ENCODE measurements at regions not wholly inside any gene's neighbourhood (a gene's known extent, or its start where the extent isn't known, plus 50 kb on each side); places are given as distances from the start of the nearest gene placed in this dataset.

- Mint-ChIP-seq H3K36me3 (ENCODE audit: unreplicated experiment) (no peaks in the 10 kb centered on the region), H3K4me3 (ENCODE audit: unreplicated experiment) (no peak overlapping the region), H3K27me3 (ENCODE audit: unreplicated experiment) (no peaks in the 10 kb centered on the region), H3K4me1 (ENCODE audit: unreplicated experiment) (no peaks in the 10 kb centered on the region), H3K9me3 (ENCODE audit: unreplicated experiment) (no peaks in the 10 kb centered on the region), H3K27ac (ENCODE audit: unreplicated experiment) (no peak overlapping the region)
- TF ChIP-seq CTCF (IDR thresholded peaks at IDR 0.05) = no peak
- no peak for DNase-seq (ENCODE audit: extremely low spot score, unreplicated experiment)
These were observed 227.4 kb downstream of the ALX1 start for GRCh38 chr12:85507456-85507855.

- Mint-ChIP-seq H3K36me3 (ENCODE audit: unreplicated experiment) (no peaks in the 10 kb centered on the region), H3K27me3 (ENCODE audit: unreplicated experiment) (peaks cover under 1% of the 10 kb centered on the region), H3K4me3 (ENCODE audit: unreplicated experiment) (no peak overlapping the region), H3K27ac (ENCODE audit: unreplicated experiment) (no peak overlapping the region), H3K9me3 (ENCODE audit: unreplicated experiment) (no peaks in the 10 kb centered on the region), H3K4me1 (ENCODE audit: unreplicated experiment) (no peaks in the 10 kb centered on the region)
- DNase-seq (ENCODE audit: extremely low spot score, unreplicated experiment) = no peak
- TF ChIP-seq CTCF (IDR thresholded peaks at IDR 0.05) = no peak
These were observed 229.2 kb downstream of the ALX1 start for GRCh38 chr12:85509081-85509856.

GRCh38 chr12:85509857-85510256 lies 229.8 kb downstream of the ALX1 start:
- Mint-ChIP-seq H3K4me3 (ENCODE audit: unreplicated experiment) (no peak overlapping the region), H3K4me1 (ENCODE audit: unreplicated experiment) (no peaks in the 10 kb centered on the region), H3K36me3 (ENCODE audit: unreplicated experiment) (no peaks in the 10 kb centered on the region), H3K9me3 (ENCODE audit: unreplicated experiment) (no peaks in the 10 kb centered on the region), H3K27ac (ENCODE audit: unreplicated experiment) (no peak overlapping the region), H3K27me3 (ENCODE audit: unreplicated experiment) (peaks cover 4% of the 10 kb centered on the region)
- TF ChIP-seq CTCF (IDR thresholded peaks at IDR 0.05) = no peak
- no peak for DNase-seq (ENCODE audit: extremely low spot score, unreplicated experiment)

DNA sequence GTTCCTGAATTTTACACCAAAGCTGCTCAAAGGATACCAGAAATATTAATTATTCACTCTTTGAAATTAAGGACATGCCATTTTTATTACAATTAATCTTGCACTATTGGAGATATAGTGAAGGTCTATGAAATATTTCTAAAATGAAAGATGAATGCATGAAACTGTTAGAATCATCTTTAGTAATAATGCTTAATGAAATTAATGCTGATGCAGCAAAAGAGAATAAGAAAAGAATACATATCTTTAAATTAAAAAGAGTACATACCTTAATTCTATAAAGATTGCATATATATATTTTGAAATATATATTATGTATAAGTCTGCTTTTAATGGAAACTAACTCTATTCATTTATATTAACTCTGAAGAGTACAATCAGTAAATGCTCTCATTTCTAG lies 236.0 kb downstream of the ALX1 start:
- Mint-ChIP-seq H3K9me3 (ENCODE audit: unreplicated experiment) (no peaks in the 10 kb centered on the region), H3K4me1 (ENCODE audit: unreplicated experiment) (no peaks in the 10 kb centered on the region), H3K27ac (ENCODE audit: unreplicated experiment) (no peak overlapping the region), H3K4me3 (ENCODE audit: unreplicated experiment) (no peak overlapping the region), H3K27me3 (ENCODE audit: unreplicated experiment) (peaks cover 23% of the 10 kb centered on the region), H3K36me3 (ENCODE audit: unreplicated experiment) (no peaks in the 10 kb centered on the region)
- no peak for TF ChIP-seq CTCF (IDR thresholded peaks at IDR 0.05)
- no peak for DNase-seq (ENCODE audit: extremely low spot score, unreplicated experiment)

GRCh38 chr12:85516667-85517325 lies 236.8 kb downstream of the ALX1 start:
- H3K4me1 Mint-ChIP-seq (ENCODE audit: unreplicated experiment) = no peaks in the 10 kb centered on the region
- H3K9me3 Mint-ChIP-seq (ENCODE audit: unreplicated experiment) = no peaks in the 10 kb centered on the region
- no peak for TF ChIP-seq CTCF (IDR thresholded peaks at IDR 0.05)
- no peak overlapping the region for H3K4me3 Mint-ChIP-seq (ENCODE audit: unreplicated experiment)
- peaks cover 23% of the 10 kb centered on the region for H3K27me3 Mint-ChIP-seq (ENCODE audit: unreplicated experiment)
- H3K36me3 Mint-ChIP-seq (ENCODE audit: unreplicated experiment) = no peaks in the 10 kb centered on the region
- no peak for DNase-seq (ENCODE audit: extremely low spot score, unreplicated experiment)
- H3K27ac Mint-ChIP-seq (ENCODE audit: unreplicated experiment) = no peak overlapping the region
